Esophagus muscularis mucosa (tissue), 4 donors: ENCODE measurements at regions not wholly inside any gene's neighbourhood (a gene's known extent, or its start where the extent isn't known, plus 50 kb on each side); places are given as distances from the start of the nearest gene placed in this dataset.

Source experiments
- EP300 ChIP-seq: sonication (generic); formaldehyde crosslinking; IDR thresholded peaks from one replicate; pipeline ENCODE4 v1.6.1; 2017; ENCODE audit warnings: antibody characterized with exemption
- POLR2A ChIP-seq: fragments of 450-650 bp; IDR thresholded peaks from one replicate; pipeline ENCODE4 v1.6.1; 2017; ENCODE audit warnings: antibody characterized with exemption, moderate library complexity, mild to moderate bottlenecking, low read depth
- TF ChIP-seq, protein P1 (sequence below), 3 experiments: fragments of 200-600 bp in 2 of 3; fragments of 450-650 bp in 1 of 3; sonication (generic) in 2 of 3; IDR thresholded peaks; one replicate each; pipeline ENCODE4 v1.5.1; 2017 to 2019; ENCODE audit warnings: antibody characterized with exemption in 3 of 3, mild to moderate bottlenecking in 2 of 3, moderate library complexity in 1 of 3

DNA sequence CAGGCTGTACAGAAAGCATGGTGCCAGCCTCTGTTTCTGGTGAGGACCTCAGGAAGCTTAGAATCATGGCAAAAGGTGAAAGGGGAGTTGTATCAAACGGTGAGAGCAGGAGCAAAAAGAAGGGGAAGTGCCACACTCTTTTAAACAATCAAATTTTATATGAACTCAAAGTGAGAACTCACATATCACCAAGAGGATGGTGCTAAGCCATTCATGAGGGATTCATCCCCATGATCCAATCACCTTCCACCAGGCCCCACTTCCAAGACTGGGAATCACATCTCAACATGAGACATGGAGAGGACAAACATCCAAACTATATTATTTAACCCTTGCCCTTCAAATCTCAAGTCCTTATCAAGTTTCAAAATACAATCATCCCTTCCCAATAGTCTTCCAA is 836.7 kb downstream of the SLITRK5 start:
- TF ChIP-seq, protein P1, sequence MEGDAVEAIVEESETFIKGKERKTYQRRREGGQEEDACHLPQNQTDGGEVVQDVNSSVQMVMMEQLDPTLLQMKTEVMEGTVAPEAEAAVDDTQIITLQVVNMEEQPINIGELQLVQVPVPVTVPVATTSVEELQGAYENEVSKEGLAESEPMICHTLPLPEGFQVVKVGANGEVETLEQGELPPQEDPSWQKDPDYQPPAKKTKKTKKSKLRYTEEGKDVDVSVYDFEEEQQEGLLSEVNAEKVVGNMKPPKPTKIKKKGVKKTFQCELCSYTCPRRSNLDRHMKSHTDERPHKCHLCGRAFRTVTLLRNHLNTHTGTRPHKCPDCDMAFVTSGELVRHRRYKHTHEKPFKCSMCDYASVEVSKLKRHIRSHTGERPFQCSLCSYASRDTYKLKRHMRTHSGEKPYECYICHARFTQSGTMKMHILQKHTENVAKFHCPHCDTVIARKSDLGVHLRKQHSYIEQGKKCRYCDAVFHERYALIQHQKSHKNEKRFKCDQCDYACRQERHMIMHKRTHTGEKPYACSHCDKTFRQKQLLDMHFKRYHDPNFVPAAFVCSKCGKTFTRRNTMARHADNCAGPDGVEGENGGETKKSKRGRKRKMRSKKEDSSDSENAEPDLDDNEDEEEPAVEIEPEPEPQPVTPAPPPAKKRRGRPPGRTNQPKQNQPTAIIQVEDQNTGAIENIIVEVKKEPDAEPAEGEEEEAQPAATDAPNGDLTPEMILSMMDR (IDR thresholded peaks at IDR 0.05) = no peak
- no peak for TF ChIP-seq EP300
- no peak for TF ChIP-seq POLR2A
